Kasumi-1 (cell line): ENCODE measurements at regions not wholly inside any gene's neighbourhood (a gene's known extent, or its start where the extent isn't known, plus 50 kb on each side); places are given as distances from the start of the nearest gene placed in this dataset.
A peak's percentile ranks its signal among the peaks of the same experiment; 100 is the strongest.

Source experiments
- DNase-seq, 2 experiments: peaks; one replicate each; lab custom pipeline; 2025; lab: John Stamatoyannopoulos, UW

DNA sequence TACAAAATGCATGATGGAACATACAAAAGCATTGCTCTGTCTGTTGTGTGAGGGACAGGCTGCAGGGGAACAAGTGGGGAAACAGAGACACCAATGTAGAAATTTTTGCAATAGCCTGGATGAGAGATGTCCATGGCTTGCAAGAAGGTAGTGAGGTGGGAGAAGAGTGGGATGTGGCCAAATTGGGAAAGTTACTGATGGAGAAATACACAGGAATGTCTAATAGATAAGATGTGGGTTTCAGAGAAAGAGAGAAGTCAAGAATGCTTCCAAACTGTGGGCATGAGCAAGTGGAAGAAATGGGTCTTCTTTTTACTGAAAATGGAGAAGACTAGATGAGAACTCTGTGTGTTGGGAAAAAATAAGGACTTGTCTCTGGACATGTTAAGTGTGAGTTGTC, 592.7 kb downstream of the TNS3 start:
- no peak for DNase-seq

- DNase-seq: no peak
Measured at GRCh38 chr7:46982928-46983327, 599.0 kb downstream of the TNS3 start.

DNA sequence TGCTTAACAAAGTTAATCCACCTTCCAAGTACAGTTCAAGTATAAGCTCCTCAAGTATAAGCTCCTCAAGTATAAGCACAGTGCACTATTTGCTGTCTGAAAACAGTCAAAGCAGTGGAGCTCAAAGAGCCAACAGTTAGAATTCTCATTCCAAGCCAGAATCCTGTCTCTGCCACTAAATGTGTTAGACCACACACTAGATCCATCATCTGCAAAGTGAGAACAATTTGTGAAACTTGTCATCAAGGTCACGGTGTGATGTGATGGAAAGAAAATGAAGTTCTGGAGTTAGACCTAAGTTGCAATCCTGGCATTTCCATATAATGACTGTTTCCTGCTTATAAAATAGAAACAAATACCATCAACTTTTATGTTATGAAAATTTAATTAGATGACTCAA, 602.5 kb downstream of the TNS3 start:
- no peak for DNase-seq

DNA sequence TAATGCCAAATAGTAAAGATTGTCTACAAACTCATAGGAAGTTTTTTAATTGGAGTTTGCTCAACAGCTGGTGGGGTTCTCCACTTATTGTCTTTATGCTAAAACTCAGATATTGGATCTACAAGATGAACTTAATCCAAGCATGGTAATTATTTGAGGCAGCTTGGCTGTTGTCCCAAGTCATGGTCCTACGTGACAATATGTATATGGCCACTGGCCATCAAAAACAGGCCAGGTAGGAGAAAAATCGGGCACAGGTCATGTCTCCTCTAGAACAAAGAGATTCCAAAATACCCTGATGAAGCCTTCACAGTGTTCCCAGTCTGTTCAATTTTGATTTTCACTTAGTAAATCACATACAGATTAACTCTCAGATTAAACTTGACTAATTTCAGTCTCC, 606.4 kb downstream of the TNS3 start:
- no peak for DNase-seq

DNA sequence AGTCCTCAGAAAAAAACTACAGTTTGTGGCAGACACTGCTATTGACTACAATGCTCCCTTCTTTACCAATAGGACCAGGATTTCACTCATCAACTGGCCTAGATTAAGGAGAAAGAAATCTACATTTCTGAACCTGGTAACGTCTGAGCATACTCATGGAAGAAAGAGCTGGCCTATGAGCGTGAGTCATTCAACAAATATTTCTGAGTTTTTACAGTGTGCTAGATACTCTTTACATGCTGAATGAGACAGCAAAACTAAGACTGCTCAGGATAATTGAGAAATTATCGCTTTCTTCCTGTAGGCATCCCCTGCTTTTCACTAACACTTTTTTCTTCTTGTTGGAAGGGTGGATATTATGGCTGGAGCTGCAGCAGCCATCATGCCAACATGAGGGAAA, 609.7 kb downstream of the TNS3 start:
- no peak for DNase-seq

- no peak for DNase-seq
Measured at GRCh38 chr7:46970476-46970875, 611.4 kb downstream of the TNS3 start.

- DNase-seq: no peak
Measured at GRCh38 chr7:46970131-46970430, 611.8 kb downstream of the TNS3 start.

GRCh38 chr7:46969303-46970130, 612.4 kb downstream of the TNS3 start:
- DNase-seq: no peak

- no peak for DNase-seq
Measured at GRCh38 chr7:46968003-46968402, 613.9 kb downstream of the TNS3 start.

GRCh38 chr7:46963719-46964118, 618.2 kb downstream of the TNS3 start:
- DNase-seq: no peak

GRCh38 chr7:46960970-46961369, 620.9 kb downstream of the TNS3 start:
- DNase-seq: no peak

GRCh38 chr7:46957195-46957594, 624.7 kb downstream of the TNS3 start:
- DNase-seq: no peak

GRCh38 chr7:46955531-46955930, 626.4 kb downstream of the TNS3 start:
- no peak for DNase-seq

DNA sequence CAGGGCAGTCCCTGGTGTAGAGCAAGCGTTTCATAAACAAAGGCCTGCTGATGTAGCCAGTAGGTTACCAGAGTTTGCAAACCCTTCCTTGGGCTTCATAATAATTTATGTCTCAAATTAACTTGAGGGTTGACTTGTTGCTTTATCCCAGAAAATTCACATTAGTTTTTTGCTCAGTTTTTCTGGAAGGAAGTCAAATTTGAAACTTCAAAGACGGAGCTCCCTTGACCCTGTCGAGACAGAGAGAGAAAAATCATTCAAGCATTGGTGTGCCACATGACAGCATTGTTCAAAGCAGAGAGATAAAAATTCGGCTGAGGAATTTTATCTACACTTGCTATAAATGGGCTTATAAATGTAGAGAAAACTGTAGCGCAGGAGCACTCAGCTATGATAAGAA, 627.7 kb downstream of the TNS3 start:
- no peak for DNase-seq

DNA sequence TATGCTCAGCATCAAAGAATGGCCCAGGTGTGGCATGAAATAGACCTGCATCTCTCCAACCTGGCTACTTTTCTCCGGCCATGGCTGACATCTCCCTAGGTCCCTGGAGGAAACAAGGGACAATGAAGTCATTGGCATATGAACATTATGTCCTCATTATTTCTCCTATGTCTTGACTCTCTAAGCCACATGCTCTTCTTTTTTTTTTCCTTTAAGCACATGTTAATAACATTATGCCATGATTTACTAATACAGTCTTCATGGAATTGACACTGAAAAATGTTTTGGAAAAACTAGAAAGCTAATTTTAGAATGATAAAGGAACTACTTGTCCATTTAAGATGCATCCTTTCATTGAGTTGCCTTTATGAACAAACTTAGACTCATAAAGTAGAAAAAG, 628.9 kb downstream of the TNS3 start:
- no peak for DNase-seq

DNA sequence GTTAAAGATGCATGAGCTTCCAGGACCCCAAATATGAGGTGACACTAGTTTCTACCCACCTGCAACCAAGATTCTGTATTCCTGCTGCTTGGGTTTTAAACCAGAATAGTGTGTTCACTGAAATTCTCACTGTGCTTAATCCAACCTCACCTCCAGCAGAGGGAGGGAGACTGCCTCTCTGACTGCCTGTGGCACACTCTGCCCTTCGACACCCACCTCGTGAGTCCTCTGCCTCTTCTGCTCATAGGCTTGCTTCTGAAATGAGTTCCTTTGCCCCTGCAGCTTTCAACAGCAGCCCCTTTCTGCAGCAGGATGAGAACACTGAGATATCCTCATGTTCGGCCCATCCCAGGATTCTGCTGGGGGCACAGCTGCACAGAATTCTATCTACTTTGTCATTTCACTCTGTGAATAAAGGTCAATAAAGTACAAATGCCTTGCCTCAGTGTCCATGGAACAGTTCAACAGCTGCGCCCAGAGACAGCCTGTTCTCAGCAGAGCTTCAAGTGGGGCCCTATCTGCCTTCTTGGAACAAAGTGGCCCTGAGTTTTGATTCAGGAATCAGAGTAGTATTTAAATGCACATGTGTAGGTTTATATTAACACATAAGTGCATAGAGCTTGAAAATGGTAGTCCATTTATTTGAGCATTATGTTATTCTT, 632.5 kb downstream of the TNS3 start:
- DNase-seq: no peak

GRCh38 chr7:46948716-46949115, 633.2 kb downstream of the TNS3 start:
- no peak for DNase-seq

- DNase-seq: no peak
Measured at GRCh38 chr7:46945328-46945727, 636.6 kb downstream of the TNS3 start.

DNA sequence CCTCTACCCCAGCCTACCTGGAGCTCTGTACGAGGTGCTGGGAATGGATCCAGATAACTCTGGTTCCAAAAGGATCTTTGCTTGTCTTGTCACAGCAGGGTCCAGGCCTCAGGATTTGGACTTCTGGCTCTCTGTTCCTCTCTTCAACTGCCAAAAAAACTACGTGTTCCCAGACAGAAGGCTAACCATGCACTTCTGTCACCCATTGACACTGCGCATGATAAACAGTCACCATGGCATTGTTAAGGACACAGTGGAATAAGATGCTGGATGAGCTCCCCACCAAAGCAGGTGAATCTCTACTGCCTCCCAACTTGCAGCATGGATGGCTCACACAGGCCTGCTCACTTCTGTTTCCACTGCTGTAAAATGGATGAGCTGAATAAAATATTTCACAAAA, 637.9 kb downstream of the TNS3 start:
- DNase-seq: no peak

DNA sequence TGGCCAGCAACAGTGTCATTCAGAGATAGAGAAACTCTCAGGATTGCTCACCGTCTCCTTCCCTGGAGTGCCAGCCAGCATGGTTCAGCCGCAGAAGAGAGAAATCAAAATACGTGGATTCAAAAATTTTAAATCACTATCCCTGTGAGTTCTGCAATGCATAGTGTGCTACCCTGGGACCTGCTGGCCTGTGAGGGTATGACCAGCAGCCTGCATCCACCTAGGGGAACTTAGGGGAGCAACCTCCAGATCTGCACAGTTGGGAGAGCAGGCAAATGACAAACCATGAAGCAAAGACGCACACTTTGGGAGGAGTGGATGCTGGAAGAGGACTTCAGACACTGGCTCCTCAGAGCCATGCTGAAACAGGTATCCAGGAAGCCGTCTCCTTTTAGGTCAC, 639.3 kb downstream of the TNS3 start:
- DNase-seq: no peak

GRCh38 chr7:46940178-46940577, 641.7 kb downstream of the TNS3 start:
- no peak for DNase-seq

DNA sequence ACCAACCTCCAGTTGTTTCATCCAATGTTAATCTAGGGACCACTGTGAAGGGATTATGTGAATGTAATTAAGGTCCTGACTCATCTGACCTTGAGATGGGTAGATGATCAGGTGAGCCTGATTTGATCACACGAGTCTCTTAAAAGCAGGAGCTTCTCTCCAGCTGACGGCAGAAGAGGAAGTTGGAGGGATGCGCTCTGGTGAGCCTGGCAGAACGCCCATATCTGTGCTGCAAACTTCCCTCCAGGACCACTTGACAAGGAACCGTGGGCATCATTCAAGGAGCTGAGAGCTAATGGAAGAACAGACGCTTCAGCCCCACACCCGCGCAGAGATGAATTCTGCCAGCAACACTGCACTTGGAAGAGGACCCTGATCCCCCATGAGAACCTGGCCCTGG, 642.4 kb downstream of the TNS3 start:
- DNase-seq: peak; percentile 2 to 7

DNA sequence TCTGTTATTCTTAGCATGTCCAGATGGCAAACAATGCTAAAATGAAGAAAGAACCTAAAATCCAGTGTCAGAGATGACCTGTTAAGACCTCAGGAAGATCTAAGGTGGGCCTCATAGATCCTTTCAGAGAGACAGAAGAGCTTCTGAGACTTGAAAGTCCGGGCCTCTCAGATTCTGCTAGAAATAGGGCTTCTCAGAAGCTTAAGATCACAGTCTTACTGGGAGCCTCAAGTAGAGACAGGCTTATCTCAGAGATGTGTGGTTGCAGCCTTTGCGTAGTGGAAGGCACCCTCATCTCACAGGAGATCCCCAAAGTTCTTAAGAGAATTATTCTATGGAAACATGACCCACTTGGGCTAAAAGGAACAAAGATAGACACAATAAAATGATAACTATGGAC, 642.8 kb downstream of the TNS3 start:
- no peak for DNase-seq

GRCh38 chr7:46937826-46938225, 644.1 kb downstream of the TNS3 start:
- no peak for DNase-seq
